Panc1 (cell line): ENCODE measurements at regions not wholly inside any gene's neighbourhood (a gene's known extent, or its start where the extent isn't known, plus 50 kb on each side); places are given as distances from the start of the nearest gene placed in this dataset.

Experiments
- ATAC-seq: fragments of 200-7000 bp; cut with Tn5 transposase; 2 replicates; pipeline ENCODE4 v1.9.1; 2020; ENCODE audit warnings: mild to moderate bottlenecking, moderate library complexity
- BruUV-seq: library from RNA; stranded (reverse); fragments of 400-500 nt; replicated peaks from 2 replicates; lab custom pipeline; 2021; lab: Mats Ljungman, UMichigan
- CTCF ChIA-PET: fragments of 300-600 bp; sonication (Branson Sonifier 250); formaldehyde crosslinking; loops from one replicate; lab custom pipeline; 2022; ENCODE audit warnings: antibody characterized with exemption; lab: Charles Lee
- POLR2A ChIA-PET: fragments of 300-600 bp; sonication (Branson Sonifier 250); formaldehyde crosslinking; loops from one replicate; lab custom pipeline; 2022; ENCODE audit warnings: antibody characterized with exemption; lab: Charles Lee
- DNase-seq: peaks from one replicate; pipeline ENCODE4 v3.0.0-alpha.2; 2010; ENCODE audit warnings: low read depth, low spot score
- H3K27ac ChIP-seq: 2 replicates; pipeline ENCODE4 v1.5.1; 2011; ENCODE audit warnings: mild to moderate bottlenecking, low read length, inconsistent platforms
- H3K27me3 ChIP-seq: fragments of 200-500 bp; sonication (Bioruptor generic); 2 replicates; pipeline ENCODE4 v1.6.0; 2014; ENCODE audit warnings: low read length, inconsistent platforms; ENCODE audit not compliant: control insufficient read depth, insufficient read depth
- H3K36me3 ChIP-seq: fragments of 200-500 bp; sonication (Bioruptor generic); 2 replicates; pipeline ENCODE4 v1.5.1; 2014; ENCODE audit warnings: inconsistent platforms, mild to moderate bottlenecking, low read length, moderate library complexity; ENCODE audit not compliant: control insufficient read depth, insufficient read depth
- H3K4me1 ChIP-seq: 2 replicates; pipeline ENCODE4 v1.5.1; 2011; ENCODE audit warnings: inconsistent platforms, mild to moderate bottlenecking, low read length, moderate library complexity; ENCODE audit not compliant: control insufficient read depth, insufficient read depth
- H3K4me3 ChIP-seq, 2 experiments: 2 replicates each; pipeline ENCODE4 v1.5.1; 2011 to 2012; ENCODE audit warnings: low read depth in 2 of 2, low read length in 2 of 2, mild to moderate bottlenecking in 2 of 2, inconsistent platforms in 1 of 2, moderate library complexity in 1 of 2
- H3K9me3 ChIP-seq: fragments of 200-500 bp; sonication (Bioruptor generic); 2 replicates; pipeline ENCODE4 v1.5.1; 2014; ENCODE audit warnings: low read depth, mild to moderate bottlenecking, inconsistent platforms, low read length, moderate library complexity; ENCODE audit not compliant: control insufficient read depth, insufficient read depth
- CTCF ChIP-seq: fragments of 450-650 bp; IDR thresholded peaks from 2 replicates; pipeline ENCODE4 v1.5.1; 2017; ENCODE audit warnings: mild to moderate bottlenecking
- POLR2AphosphoS5 ChIP-seq: IDR thresholded peaks from 2 replicates; pipeline ENCODE4 v1.6.1; 2012; ENCODE audit warnings: mild to moderate bottlenecking, low read depth, low read length, moderate library complexity
- SIN3A ChIP-seq: IDR thresholded peaks from 2 replicates; pipeline ENCODE4 v1.6.1; 2012; ENCODE audit warnings: low read depth, mild to moderate bottlenecking, low read length, moderate library complexity, borderline replicate concordance; ENCODE audit not compliant: insufficient read depth
- TCF7L2 ChIP-seq: IDR thresholded peaks from 2 replicates; pipeline ENCODE4 v1.6.1; 2011; ENCODE audit warnings: mild to moderate bottlenecking, low read depth, low read length, inconsistent platforms
- in situ Hi-C: cut with HindIII; loops from 2 replicates; pipeline ENCODE4 v1.10.0; 2016; ENCODE audit warnings: low sequenced_read_pairs, low pct_unique_long_range_greater_than_20kb
- intact Hi-C: fragments of 100-400 bp; cut with micrococcal nuclease; formaldehyde crosslinking; loops from one replicate; pipeline ENCODE4 v1.10.0; 2022; ENCODE audit not compliant: unreplicated experiment
- TF ChIP-seq, protein P1 (sequence below), 2 experiments: IDR thresholded peaks; 2 replicates each; pipeline ENCODE4 v1.6.1; 2011 to 2012; ENCODE audit warnings: low read depth in 2 of 2, control low read depth in 1 of 2, low read length in 1 of 2, mild to moderate bottlenecking in 1 of 2, moderate library complexity in 1 of 2; ENCODE audit not compliant: insufficient read depth in 1 of 2

DNA sequence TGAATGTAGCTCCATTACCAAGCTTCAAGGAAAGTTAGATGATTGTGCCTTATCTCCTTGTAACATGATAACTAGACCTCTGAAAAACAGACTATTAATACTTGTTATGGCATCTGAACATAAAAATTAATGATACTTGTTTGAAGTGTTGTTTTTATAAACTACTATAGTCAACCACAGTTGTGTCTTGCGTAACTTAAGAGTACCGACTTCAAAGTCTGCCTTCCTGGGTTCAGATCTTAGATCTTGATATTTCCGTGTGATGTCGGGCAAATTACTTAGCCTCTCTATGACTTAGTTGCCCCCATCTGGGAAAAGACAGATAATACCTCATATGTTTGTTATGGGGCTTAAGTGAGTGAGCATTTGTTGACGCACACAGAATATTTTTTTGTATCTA lies 906.5 kb downstream of the JRKL start:
- H3K4me3 ChIP-seq = no peak overlapping the region
- in situ Hi-C loops = no loop called here
- no TSS peak for BruUV-seq
- no peak for TF ChIP-seq CTCF
- TF ChIP-seq POLR2AphosphoS5 = no peak
- no peak for TF ChIP-seq SIN3A
- TF ChIP-seq, protein P1, sequence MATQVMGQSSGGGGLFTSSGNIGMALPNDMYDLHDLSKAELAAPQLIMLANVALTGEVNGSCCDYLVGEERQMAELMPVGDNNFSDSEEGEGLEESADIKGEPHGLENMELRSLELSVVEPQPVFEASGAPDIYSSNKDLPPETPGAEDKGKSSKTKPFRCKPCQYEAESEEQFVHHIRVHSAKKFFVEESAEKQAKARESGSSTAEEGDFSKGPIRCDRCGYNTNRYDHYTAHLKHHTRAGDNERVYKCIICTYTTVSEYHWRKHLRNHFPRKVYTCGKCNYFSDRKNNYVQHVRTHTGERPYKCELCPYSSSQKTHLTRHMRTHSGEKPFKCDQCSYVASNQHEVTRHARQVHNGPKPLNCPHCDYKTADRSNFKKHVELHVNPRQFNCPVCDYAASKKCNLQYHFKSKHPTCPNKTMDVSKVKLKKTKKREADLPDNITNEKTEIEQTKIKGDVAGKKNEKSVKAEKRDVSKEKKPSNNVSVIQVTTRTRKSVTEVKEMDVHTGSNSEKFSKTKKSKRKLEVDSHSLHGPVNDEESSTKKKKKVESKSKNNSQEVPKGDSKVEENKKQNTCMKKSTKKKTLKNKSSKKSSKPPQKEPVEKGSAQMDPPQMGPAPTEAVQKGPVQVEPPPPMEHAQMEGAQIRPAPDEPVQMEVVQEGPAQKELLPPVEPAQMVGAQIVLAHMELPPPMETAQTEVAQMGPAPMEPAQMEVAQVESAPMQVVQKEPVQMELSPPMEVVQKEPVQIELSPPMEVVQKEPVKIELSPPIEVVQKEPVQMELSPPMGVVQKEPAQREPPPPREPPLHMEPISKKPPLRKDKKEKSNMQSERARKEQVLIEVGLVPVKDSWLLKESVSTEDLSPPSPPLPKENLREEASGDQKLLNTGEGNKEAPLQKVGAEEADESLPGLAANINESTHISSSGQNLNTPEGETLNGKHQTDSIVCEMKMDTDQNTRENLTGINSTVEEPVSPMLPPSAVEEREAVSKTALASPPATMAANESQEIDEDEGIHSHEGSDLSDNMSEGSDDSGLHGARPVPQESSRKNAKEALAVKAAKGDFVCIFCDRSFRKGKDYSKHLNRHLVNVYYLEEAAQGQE (IDR thresholded peaks at IDR 0.05; ENCODE audit: insufficient read depth in 1 of 2, low read depth in 2 of 2, low read length in 1 of 2) = no peak
- no peak for TF ChIP-seq TCF7L2
- DNase-seq (no peak), ATAC-seq (no peak)
- POLR2A ChIA-PET = no interaction called here
- no peak overlapping the region for H3K27ac ChIP-seq
- intact Hi-C loops = no loop called here
- H3K9me3 ChIP-seq = peaks cover 3% of the 10 kb centered on the region; the same call in 1 of the 2 replicates
- CTCF ChIA-PET = no interaction called here
- H3K4me1 ChIP-seq = no peaks in the 10 kb centered on the region
- no peaks in the 10 kb centered on the region for H3K36me3 ChIP-seq
- no peaks in the 10 kb centered on the region for H3K27me3 ChIP-seq

DNA sequence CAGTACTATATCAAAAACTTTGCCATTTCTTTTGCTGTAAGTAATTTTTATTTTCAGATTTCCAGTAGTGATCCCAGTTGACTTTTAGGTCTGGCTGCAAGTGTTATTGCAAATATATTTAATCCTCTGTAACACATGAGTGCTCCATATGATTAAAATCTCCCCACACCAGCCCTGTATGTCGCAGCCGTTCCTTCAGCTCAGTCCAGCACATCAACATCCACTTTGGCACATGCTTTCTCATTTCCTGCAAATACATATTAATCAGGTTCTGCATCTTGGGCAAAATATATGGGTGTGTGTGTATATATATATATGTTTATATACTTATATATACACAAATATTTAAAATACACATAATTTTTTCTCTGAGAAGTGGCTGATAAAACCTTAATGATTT lies 919.5 kb downstream of the JRKL start:
- POLR2A ChIA-PET = no interaction called here
- no peaks in the 10 kb centered on the region for H3K9me3 ChIP-seq
- intact Hi-C loops (no loop called here), in situ Hi-C loops (no loop called here)
- no peak overlapping the region for H3K27ac ChIP-seq
- no peak overlapping the region for H3K4me3 ChIP-seq
- ATAC-seq = no peak
- CTCF ChIA-PET = no interaction called here
- no peaks in the 10 kb centered on the region for H3K36me3 ChIP-seq
- DNase-seq = no peak
- BruUV-seq = no TSS peak
- H3K4me1 ChIP-seq = no peaks in the 10 kb centered on the region
- TF ChIP-seq SIN3A (no peak), POLR2AphosphoS5 (no peak), TCF7L2 (no peak), CTCF (no peak)
- TF ChIP-seq, protein P1 (IDR thresholded peaks at IDR 0.05; ENCODE audit: insufficient read depth in 1 of 2, low read depth in 2 of 2, low read length in 1 of 2) = no peak
- H3K27me3 ChIP-seq = no peaks in the 10 kb centered on the region
